ENCODE measurements at regions not wholly inside any gene's neighbourhood (a gene's known extent, or its start where the extent isn't known, plus 50 kb on each side); places are given as distances from the start of the nearest gene placed in this dataset.
A peak's percentile ranks its signal among the peaks of the same experiment; 100 is the strongest.

- 0 out of 2 replicates have a peak, but pooled peaks have one; percentile 16 for TF ChIP-seq PAXIP1 (CRISPR knock-in tag; conservative IDR thresholded peaks at IDR 0.05)
- TF ChIP-seq KMT2A (CRISPR knock-in tag; IDR thresholded peaks at IDR 0.05) = no peak
- no peak for TF ChIP-seq TERF1 (CRISPR knock-in tag; IDR thresholded peaks at IDR 0.05)
- no peak for TF ChIP-seq PREB (CRISPR knock-in tag; IDR thresholded peaks at IDR 0.05)
- peak; percentile 62; the same call in 1 of the 2 replicates for TF ChIP-seq HDAC2 (CRISPR knock-in tag; IDR thresholded peaks at IDR 0.05)
- no peak for TF ChIP-seq UBTF (CRISPR knock-in tag; IDR thresholded peaks at IDR 0.05)
- TF ChIP-seq FOXA3 (CRISPR knock-in tag; IDR thresholded peaks at IDR 0.05) = peak; percentile 50; the same call in 1 of the 2 replicates
- TF ChIP-seq CBX1 (IDR thresholded peaks at IDR 0.05; ENCODE audit: low read depth) = peak; percentile 43
- no peak for TF ChIP-seq ZNF34 (CRISPR knock-in tag; IDR thresholded peaks at IDR 0.05; ENCODE audit: borderline replicate concordance)
- no peak for TF ChIP-seq YY1 (IDR thresholded peaks at IDR 0.05; ENCODE audit: insufficient read depth, insufficient replicate concordance, low read depth, low read length)
- no peak for TF ChIP-seq ZFP37 (CRISPR knock-in tag; IDR thresholded peaks at IDR 0.05; ENCODE audit: borderline replicate concordance)
- 0 out of 2 replicates have a peak, but pooled peaks have one; percentile 29 for TF ChIP-seq SP5 (CRISPR knock-in tag; IDR thresholded peaks at IDR 0.05; ENCODE audit: borderline replicate concordance, low read depth)
These were observed 405.7 kb downstream of the BUD13 start (continued) for GRCh38 chr11:116366980-116367645.

All from HepG2 (cell line).